ENCODE measurements at regions not wholly inside any gene's neighbourhood (a gene's known extent, or its start where the extent isn't known, plus 50 kb on each side); places are given as distances from the start of the nearest gene placed in this dataset.

DNA sequence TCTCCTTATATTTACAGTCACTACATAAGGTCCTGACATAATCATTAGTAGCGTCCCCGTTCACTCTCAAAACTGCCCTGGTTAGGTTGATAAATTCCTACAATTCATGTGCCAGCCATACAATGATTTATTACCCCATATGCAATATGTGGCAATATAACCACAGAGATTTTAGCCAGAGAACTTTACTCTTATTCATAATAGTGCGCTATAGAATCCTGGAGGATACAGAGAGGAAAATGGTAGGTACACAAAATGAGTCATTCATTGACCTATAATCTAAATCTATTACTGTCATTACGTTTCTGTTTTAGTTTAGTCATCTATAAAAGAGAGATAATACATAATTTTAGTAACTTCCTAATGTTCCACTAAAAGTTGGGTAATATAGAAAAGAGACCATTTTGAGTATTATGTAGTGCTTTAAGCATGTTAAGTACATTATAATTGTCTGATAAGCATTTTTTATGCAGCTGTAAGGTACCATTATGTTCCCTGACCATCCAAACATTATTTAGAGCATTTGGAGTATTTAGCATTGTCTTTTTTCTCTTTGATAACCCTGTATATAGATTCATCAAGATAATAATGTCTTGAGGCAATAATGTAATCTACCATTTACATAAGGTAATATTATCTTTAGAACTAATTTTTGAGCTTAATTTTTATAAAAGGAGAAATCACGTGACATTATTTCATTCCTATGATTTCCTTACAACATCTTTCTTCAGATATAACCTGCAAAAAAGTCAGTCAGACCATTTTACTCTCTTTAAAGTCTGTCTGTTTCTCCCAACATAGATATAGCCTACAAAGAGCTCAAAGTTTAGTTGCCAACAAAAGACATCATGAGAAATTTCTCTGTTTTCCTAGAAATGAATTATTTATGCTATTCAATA is 655.5 kb upstream of the ZNF608 start (continued):
- TF ChIP-seq, protein P1, sequence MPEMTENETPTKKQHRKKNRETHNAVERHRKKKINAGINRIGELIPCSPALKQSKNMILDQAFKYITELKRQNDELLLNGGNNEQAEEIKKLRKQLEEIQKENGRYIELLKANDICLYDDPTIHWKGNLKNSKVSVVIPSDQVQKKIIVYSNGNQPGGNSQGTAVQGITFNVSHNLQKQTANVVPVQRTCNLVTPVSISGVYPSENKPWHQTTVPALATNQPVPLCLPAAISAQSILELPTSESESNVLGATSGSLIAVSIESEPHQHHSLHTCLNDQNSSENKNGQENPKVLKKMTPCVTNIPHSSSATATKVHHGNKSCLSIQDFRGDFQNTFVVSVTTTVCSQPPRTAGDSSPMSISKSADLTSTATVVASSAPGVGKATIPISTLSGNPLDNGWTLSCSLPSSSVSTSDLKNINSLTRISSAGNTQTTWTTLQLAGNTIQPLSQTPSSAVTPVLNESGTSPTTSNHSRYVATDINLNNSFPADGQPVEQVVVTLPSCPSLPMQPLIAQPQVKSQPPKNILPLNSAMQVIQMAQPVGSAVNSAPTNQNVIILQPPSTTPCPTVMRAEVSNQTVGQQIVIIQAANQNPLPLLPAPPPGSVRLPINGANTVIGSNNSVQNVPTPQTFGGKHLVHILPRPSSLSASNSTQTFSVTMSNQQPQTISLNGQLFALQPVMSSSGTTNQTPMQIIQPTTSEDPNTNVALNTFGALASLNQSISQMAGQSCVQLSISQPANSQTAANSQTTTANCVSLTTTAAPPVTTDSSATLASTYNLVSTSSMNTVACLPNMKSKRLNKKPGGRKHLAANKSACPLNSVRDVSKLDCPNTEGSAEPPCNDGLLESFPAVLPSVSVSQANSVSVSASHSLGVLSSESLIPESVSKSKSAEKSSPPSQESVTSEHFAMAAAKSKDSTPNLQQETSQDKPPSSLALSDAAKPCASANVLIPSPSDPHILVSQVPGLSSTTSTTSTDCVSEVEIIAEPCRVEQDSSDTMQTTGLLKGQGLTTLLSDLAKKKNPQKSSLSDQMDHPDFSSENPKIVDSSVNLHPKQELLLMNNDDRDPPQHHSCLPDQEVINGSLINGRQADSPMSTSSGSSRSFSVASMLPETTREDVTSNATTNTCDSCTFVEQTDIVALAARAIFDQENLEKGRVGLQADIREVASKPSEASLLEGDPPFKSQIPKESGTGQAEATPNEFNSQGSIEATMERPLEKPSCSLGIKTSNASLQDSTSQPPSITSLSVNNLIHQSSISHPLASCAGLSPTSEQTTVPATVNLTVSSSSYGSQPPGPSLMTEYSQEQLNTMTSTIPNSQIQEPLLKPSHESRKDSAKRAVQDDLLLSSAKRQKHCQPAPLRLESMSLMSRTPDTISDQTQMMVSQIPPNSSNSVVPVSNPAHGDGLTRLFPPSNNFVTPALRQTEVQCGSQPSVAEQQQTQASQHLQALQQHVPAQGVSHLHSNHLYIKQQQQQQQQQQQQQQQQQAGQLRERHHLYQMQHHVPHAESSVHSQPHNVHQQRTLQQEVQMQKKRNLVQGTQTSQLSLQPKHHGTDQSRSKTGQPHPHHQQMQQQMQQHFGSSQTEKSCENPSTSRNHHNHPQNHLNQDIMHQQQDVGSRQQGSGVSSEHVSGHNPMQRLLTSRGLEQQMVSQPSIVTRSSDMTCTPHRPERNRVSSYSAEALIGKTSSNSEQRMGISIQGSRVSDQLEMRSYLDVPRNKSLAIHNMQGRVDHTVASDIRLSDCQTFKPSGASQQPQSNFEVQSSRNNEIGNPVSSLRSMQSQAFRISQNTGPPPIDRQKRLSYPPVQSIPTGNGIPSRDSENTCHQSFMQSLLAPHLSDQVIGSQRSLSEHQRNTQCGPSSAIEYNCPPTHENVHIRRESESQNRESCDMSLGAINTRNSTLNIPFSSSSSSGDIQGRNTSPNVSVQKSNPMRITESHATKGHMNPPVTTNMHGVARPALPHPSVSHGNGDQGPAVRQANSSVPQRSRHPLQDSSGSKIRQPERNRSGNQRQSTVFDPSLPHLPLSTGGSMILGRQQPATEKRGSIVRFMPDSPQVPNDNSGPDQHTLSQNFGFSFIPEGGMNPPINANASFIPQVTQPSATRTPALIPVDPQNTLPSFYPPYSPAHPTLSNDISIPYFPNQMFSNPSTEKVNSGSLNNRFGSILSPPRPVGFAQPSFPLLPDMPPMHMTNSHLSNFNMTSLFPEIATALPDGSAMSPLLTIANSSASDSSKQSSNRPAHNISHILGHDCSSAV (CRISPR knock-in tag; IDR thresholded peaks at IDR 0.05; ENCODE audit: borderline replicate concordance), result no peak
- TF ChIP-seq MAFK (conservative IDR thresholded peaks at IDR 0.05 in 1 of 2, IDR thresholded peaks at IDR 0.05 in 1 of 2; ENCODE audit: low read length in 2 of 2), result peak in 1 of 2 experiments; percentile 50; a peak in 3 of 4 replicates

DNA sequence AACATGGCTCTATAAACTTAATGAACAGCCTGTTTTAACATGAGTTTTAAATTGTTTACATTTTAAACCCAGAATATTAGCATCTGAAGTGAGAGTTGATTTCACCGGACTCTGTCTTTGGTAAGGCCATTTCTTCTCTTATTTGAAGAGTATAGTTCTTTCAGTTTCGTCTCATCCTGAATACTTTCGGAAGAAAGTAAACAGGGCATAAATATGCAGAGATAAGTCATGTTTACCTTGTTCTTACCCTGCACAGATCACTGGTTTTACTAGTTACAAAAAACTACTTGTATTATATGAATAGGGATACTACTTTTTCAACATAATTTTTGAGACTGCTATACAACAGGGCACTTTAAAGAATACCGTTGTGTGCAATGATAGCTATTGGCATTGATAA is 656.3 kb upstream of the ZNF608 start:
- Histone ChIP-seq H3K4me3 (replicated peaks in 1 of 3; ENCODE audit: insufficient read depth in 1 of 3, low read depth in 2 of 3, low read length in 3 of 3) (no peak overlapping the region), H3K9me3 (ENCODE audit: low read length) (peaks cover 15% of the 10 kb centered on the region; the same call in 1 of the 2 replicates), H3K4me2 (ENCODE audit: low read depth, low read length) (no peak overlapping the region), H3K4me1 (ENCODE audit: insufficient read depth, low read length) (no peaks in the 10 kb centered on the region), H3K27ac (ENCODE audit: extremely low read length, insufficient read depth, low read length) (no peak overlapping the region), H4K20me1 (ENCODE audit: insufficient read depth, low read length) (no peaks in the 10 kb centered on the region), H3K36me3 (replicated peaks in 1 of 2; ENCODE audit: control insufficient read depth in 1 of 2, insufficient read depth in 2 of 2, low read length in 2 of 2) (no peaks in the 10 kb centered on the region), H3K27me3 (ENCODE audit: control insufficient read depth in 1 of 2, insufficient read depth in 2 of 2, low read length in 2 of 2) (no peaks in the 10 kb centered on the region), H3K79me2 (ENCODE audit: insufficient read depth, low read length) (no peaks in the 10 kb centered on the region), H3K9ac (ENCODE audit: insufficient read depth, low read depth, low read length) (no peak overlapping the region), H2AFZ (ENCODE audit: low read length) (no peak overlapping the region)
- ChIA-PET POLR2A (no interaction called here), CTCF (ENCODE audit: low intra/inter-chr PET ratio, low total read pairs) (no interaction called here)
- ATAC-seq (no peak), DNase-seq (ENCODE audit: low spot score) (no peak), FAIRE-seq (no peak)
- WGBS (ENCODE audit: low lambda C conversion rate), result 2% methylated on average over 4 of the region's 4 CpGs
- in situ Hi-C loops (cut with HindIII; ENCODE audit: extremely low pct_ligation_motif_present, low pct_unique_long_range_greater_than_20kb) (no loop called here), intact Hi-C loops (cut with micrococcal nuclease; ENCODE audit: unreplicated experiment) (no loop called here)
- no TSS peak for BruUV-seq (replicated peaks)
- TF ChIP-seq ZNF674 (CRISPR knock-in tag; IDR thresholded peaks at IDR 0.05; ENCODE audit: low read depth), result no peak
- TF ChIP-seq, protein P2, sequence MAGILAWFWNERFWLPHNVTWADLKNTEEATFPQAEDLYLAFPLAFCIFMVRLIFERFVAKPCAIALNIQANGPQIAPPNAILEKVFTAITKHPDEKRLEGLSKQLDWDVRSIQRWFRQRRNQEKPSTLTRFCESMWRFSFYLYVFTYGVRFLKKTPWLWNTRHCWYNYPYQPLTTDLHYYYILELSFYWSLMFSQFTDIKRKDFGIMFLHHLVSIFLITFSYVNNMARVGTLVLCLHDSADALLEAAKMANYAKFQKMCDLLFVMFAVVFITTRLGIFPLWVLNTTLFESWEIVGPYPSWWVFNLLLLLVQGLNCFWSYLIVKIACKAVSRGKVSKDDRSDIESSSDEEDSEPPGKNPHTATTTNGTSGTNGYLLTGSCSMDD (CRISPR knock-in tag; IDR thresholded peaks at IDR 0.05), result no peak
- no peak for TF ChIP-seq NR2C2 (CRISPR knock-in tag; IDR thresholded peaks at IDR 0.05; ENCODE audit: borderline replicate concordance)
- TF ChIP-seq, protein P3, sequence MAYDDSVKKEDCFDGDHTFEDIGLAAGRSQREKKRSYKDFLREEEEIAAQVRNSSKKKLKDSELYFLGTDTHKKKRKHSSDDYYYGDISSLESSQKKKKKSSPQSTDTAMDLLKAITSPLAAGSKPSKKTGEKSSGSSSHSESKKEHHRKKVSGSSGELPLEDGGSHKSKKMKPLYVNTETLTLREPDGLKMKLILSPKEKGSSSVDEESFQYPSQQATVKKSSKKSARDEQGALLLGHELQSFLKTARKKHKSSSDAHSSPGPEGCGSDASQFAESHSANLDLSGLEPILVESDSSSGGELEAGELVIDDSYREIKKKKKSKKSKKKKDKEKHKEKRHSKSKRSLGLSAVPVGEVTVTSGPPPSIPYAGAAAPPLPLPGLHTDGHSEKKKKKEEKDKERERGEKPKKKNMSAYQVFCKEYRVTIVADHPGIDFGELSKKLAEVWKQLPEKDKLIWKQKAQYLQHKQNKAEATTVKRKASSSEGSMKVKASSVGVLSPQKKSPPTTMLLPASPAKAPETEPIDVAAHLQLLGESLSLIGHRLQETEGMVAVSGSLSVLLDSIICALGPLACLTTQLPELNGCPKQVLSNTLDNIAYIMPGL (CRISPR knock-in tag; IDR thresholded peaks at IDR 0.05; ENCODE audit: borderline replicate concordance in 1 of 2, low read depth in 1 of 2), result no peak
- TF ChIP-seq ZNF766 (CRISPR knock-in tag; IDR thresholded peaks at IDR 0.05; ENCODE audit: borderline replicate concordance), result no peak
- no peak for TF ChIP-seq SALL2 (CRISPR knock-in tag; IDR thresholded peaks at IDR 0.05)
- no peak for TF ChIP-seq ZNF589 (CRISPR knock-in tag; conservative IDR thresholded peaks at IDR 0.05)
- TF ChIP-seq TARDBP (CRISPR knock-in tag; IDR thresholded peaks at IDR 0.05), result no peak

Data from HepG2 (cell line).